Liver (tissue), 8 donors: ENCODE measurements at regions not wholly inside any gene's neighbourhood (a gene's known extent, or its start where the extent isn't known, plus 50 kb on each side); places are given as distances from the start of the nearest gene placed in this dataset.

ENCODE experiments used
- DNase-seq: peaks from one replicate; pipeline ENCODE4 v3.0.0-alpha.2; 2017; ENCODE audit warnings: low spot score
- H3K27ac ChIP-seq, 2 donors: one replicate each; pipeline ENCODE4 v1.7.0; 2013; ENCODE audit warnings: inconsistent platforms in 2 of 2, low read length in 2 of 2, control low read depth in 1 of 2, low read depth in 1 of 2, mild to moderate bottlenecking in 1 of 2
- H3K27me3 ChIP-seq, 4 donors: one replicate each; pipeline versions ENCODE4 v1.6.1 to v1.7.0; 2013; ENCODE audit warnings: low read length in 3 of 4, inconsistent platforms in 1 of 4, mild to moderate bottlenecking in 1 of 4, moderate library complexity in 1 of 4; ENCODE audit not compliant: control insufficient read depth in 4 of 4, insufficient read depth in 4 of 4
- H3K36me3 ChIP-seq, 4 donors: one replicate each; pipeline versions ENCODE4 v1.6.1 to v1.7.0; 2013; ENCODE audit warnings: low read length in 3 of 4, mild to moderate bottlenecking in 3 of 4, low read depth in 1 of 4, moderate library complexity in 1 of 4; ENCODE audit not compliant: control insufficient read depth in 4 of 4, insufficient read depth in 3 of 4
- H3K4me1 ChIP-seq, 4 donors: one replicate each; pipeline versions ENCODE4 v1.6.1 to v1.7.0; 2013; ENCODE audit warnings: low read length in 3 of 4, mild to moderate bottlenecking in 3 of 4, moderate library complexity in 1 of 4; ENCODE audit not compliant: control insufficient read depth in 4 of 4, insufficient read depth in 4 of 4
- H3K4me3 ChIP-seq, 3 donors: one replicate each; pipeline versions ENCODE4 v1.6.1 to v1.7.0; 2013; ENCODE audit warnings: low read length in 3 of 3, control low read depth in 1 of 3, low read depth in 1 of 3, mild to moderate bottlenecking in 1 of 3
- H3K9ac ChIP-seq, 2 donors: one replicate each; pipeline ENCODE4 v1.7.0; 2013; ENCODE audit warnings: low read length in 2 of 2, mild to moderate bottlenecking in 2 of 2, moderate library complexity in 2 of 2, control low read depth in 1 of 2, low read depth in 1 of 2
- H3K9me3 ChIP-seq, 4 donors: one replicate each; pipeline versions ENCODE4 v1.6.1 to v1.7.0; 2013; ENCODE audit warnings: low read length in 3 of 4; ENCODE audit not compliant: control insufficient read depth in 4 of 4
- ATF3 ChIP-seq: IDR thresholded peaks from 2 replicates; pipeline ENCODE4 v1.6.1; 2016; ENCODE audit warnings: antibody characterized with exemption
- CTCF ChIP-seq: fragments of 150-350 bp; IDR thresholded peaks from 2 replicates; pipeline ENCODE4 v1.5.1; 2017; ENCODE audit warnings: improper control_type of control experiment, low read depth, low read length; ENCODE audit not compliant: missing input control
- EGR1 ChIP-seq, 2 donors: IDR thresholded peaks; 2 replicates each; pipeline ENCODE4 v1.6.1; 2016 to 2018; ENCODE audit warnings: antibody characterized with exemption in 2 of 2, low read depth in 2 of 2
- FOXA1 ChIP-seq: IDR thresholded peaks from 2 replicates; pipeline ENCODE4 v1.6.1; 2016; ENCODE audit warnings: antibody characterized with exemption
- GABPA ChIP-seq, 2 donors: IDR thresholded peaks in 1 of 2; conservative IDR thresholded peaks in 1 of 2; 2 replicates each; pipeline ENCODE4 v1.6.1; 2016; ENCODE audit warnings: antibody characterized with exemption in 2 of 2, mild to moderate bottlenecking in 1 of 2, moderate library complexity in 1 of 2
- HNF4A ChIP-seq, 2 donors: conservative IDR thresholded peaks; 2 replicates each; pipeline ENCODE4 v1.6.1; 2016; ENCODE audit warnings: antibody characterized with exemption in 2 of 2, mild to moderate bottlenecking in 2 of 2
- HNF4G ChIP-seq: IDR thresholded peaks from 2 replicates; pipeline ENCODE4 v1.6.1; 2016; ENCODE audit warnings: antibody characterized with exemption
- JUND ChIP-seq, 2 donors: IDR thresholded peaks; 2 replicates each; pipeline ENCODE4 v1.6.1; 2016; ENCODE audit warnings: antibody characterized with exemption in 2 of 2
- NR2F2 ChIP-seq: IDR thresholded peaks from 2 replicates; pipeline ENCODE4 v1.6.1; 2016; ENCODE audit warnings: antibody characterized with exemption
- RAD21 ChIP-seq, 2 donors: IDR thresholded peaks; 2 replicates each; pipeline ENCODE4 v1.6.1; 2016; ENCODE audit warnings: antibody characterized with exemption in 2 of 2, mild to moderate bottlenecking in 2 of 2
- REST ChIP-seq: IDR thresholded peaks from 2 replicates; pipeline ENCODE4 v1.6.1; 2016; ENCODE audit warnings: antibody characterized with exemption, mild to moderate bottlenecking
- RXRA ChIP-seq, 2 donors: IDR thresholded peaks; 2 replicates each; pipeline ENCODE4 v1.6.1; 2017 to 2018; ENCODE audit warnings: antibody characterized with exemption in 2 of 2, mild to moderate bottlenecking in 1 of 2
- SP1 ChIP-seq: IDR thresholded peaks from 2 replicates; pipeline ENCODE4 v1.6.1; 2018; ENCODE audit warnings: antibody characterized with exemption, mild to moderate bottlenecking
- TAF1 ChIP-seq: conservative IDR thresholded peaks from 2 replicates; pipeline ENCODE4 v1.6.1; 2016; ENCODE audit warnings: antibody characterized with exemption, mild to moderate bottlenecking
- WGBS: extraction: QIAGEN DNeasy Blood & Tissue Kit; methylation state at CpG from one replicate; pipeline ENCODE4 v1.1.7; 2013; 5-methylcytosine and 5-hydroxymethylcytosine counted together
- TF ChIP-seq, protein P1 (sequence below): IDR thresholded peaks from 2 replicates; pipeline ENCODE4 v1.6.1; 2016; ENCODE audit warnings: antibody characterized with exemption
- TF ChIP-seq, protein P2 (sequence below): IDR thresholded peaks from 2 replicates; pipeline ENCODE4 v1.6.1; 2016; ENCODE audit warnings: antibody characterized with exemption
- donor health status: healthy.
- donor health status: healthy.
- donor health status: healthy.
- donor health status: healthy.
- donor health status: healthy.

DNA sequence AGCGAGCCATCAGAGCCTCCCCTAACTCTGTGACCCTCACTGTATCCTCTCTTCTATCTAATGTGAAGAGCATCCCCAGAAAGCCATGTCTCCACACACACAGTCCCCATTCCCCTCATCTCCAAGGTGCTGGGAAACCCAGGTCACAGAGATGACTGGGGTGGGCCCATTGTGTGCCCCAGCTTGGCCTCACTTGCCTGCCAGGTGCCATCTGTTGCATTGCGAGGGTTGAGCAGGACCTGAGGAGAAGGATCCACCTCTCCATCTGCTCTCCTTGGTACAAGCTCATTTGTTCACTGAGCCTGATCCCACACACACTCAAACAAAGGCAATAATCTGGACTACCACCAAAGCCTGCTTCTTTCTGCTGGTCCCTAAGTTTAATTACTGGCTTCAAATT is 118.8 kb downstream of the SPATA19 start:
- no peaks in the 10 kb centered on the region for H3K4me1 ChIP-seq
- no peak overlapping the region for H3K9ac ChIP-seq
- H3K27me3 ChIP-seq: peaks cover 0 to 3% (median 0%) of the 10 kb centered on the region in 4 donors
- H3K4me3 ChIP-seq: no peak overlapping the region
- 74% methylated on average over 2 of the region's 2 CpGs for WGBS
- no peaks in the 10 kb centered on the region for H3K36me3 ChIP-seq
- no peak for TF ChIP-seq TAF1
- TF ChIP-seq CTCF: no peak
- TF ChIP-seq EGR1 (IDR thresholded peaks at IDR 0.05; ENCODE audit: low read depth in 2 of 2): no peak
- TF ChIP-seq HNF4G: no peak
- TF ChIP-seq RAD21 (IDR thresholded peaks at IDR 0.05): no peak
- TF ChIP-seq, protein P1, sequence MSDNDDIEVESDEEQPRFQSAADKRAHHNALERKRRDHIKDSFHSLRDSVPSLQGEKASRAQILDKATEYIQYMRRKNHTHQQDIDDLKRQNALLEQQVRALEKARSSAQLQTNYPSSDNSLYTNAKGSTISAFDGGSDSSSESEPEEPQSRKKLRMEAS: no peak
- no peak for TF ChIP-seq REST
- TF ChIP-seq RXRA (IDR thresholded peaks at IDR 0.05): no peak
- TF ChIP-seq SP1: no peak
- no peak for TF ChIP-seq NR2F2
- no peak for TF ChIP-seq FOXA1
- no peak for TF ChIP-seq ATF3
- TF ChIP-seq HNF4A (conservative IDR thresholded peaks at IDR 0.05): no peak
- TF ChIP-seq, protein P2, sequence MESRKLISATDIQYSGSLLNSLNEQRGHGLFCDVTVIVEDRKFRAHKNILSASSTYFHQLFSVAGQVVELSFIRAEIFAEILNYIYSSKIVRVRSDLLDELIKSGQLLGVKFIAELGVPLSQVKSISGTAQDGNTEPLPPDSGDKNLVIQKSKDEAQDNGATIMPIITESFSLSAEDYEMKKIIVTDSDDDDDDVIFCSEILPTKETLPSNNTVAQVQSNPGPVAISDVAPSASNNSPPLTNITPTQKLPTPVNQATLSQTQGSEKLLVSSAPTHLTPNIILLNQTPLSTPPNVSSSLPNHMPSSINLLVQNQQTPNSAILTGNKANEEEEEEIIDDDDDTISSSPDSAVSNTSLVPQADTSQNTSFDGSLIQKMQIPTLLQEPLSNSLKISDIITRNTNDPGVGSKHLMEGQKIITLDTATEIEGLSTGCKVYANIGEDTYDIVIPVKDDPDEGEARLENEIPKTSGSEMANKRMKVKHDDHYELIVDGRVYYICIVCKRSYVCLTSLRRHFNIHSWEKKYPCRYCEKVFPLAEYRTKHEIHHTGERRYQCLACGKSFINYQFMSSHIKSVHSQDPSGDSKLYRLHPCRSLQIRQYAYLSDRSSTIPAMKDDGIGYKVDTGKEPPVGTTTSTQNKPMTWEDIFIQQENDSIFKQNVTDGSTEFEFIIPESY: no peak
- TF ChIP-seq JUND (IDR thresholded peaks at IDR 0.05): no peak
- no peak overlapping the region for H3K27ac ChIP-seq
- DNase-seq: no peak
- no peaks in the 10 kb centered on the region for H3K9me3 ChIP-seq

GRCh38 chr11:133724116-133724515 is 121.2 kb downstream of the SPATA19 start:
- 76% methylated on average over 7 of the region's 7 CpGs for WGBS
- peaks cover 0 to 3% (median 0%) of the 10 kb centered on the region in 4 donors for H3K27me3 ChIP-seq
- no peak overlapping the region for H3K4me3 ChIP-seq
- H3K27ac ChIP-seq: no peak overlapping the region
- no peak for DNase-seq
- H3K36me3 ChIP-seq: no peaks in the 10 kb centered on the region
- no peak overlapping the region for H3K9ac ChIP-seq
- no peaks in the 10 kb centered on the region for H3K9me3 ChIP-seq
- H3K4me1 ChIP-seq: no peaks in the 10 kb centered on the region
- no peak for TF ChIP-seq EGR1 (IDR thresholded peaks at IDR 0.05; ENCODE audit: low read depth in 2 of 2)
- TF ChIP-seq, protein P2: no peak
- no peak for TF ChIP-seq NR2F2
- no peak for TF ChIP-seq RXRA (IDR thresholded peaks at IDR 0.05)
- no peak for TF ChIP-seq ATF3
- no peak for TF ChIP-seq REST
- TF ChIP-seq GABPA (IDR thresholded peaks at IDR 0.05 in 1 of 2, conservative IDR thresholded peaks at IDR 0.05 in 1 of 2): no peak
